GM19395 (cell line): ENCODE measurements at regions not wholly inside any gene's neighbourhood (a gene's known extent, or its start where the extent isn't known, plus 50 kb on each side); places are given as distances from the start of the nearest gene placed in this dataset.

Experiments used
- ATAC-seq: cut with Tn5 transposase; IDR thresholded peaks from one replicate; pipeline ENCODE4 v1.9.1; 2021; ENCODE audit warnings: mild to moderate bottlenecking, moderate library complexity; ENCODE audit not compliant: unreplicated experiment

DNA sequence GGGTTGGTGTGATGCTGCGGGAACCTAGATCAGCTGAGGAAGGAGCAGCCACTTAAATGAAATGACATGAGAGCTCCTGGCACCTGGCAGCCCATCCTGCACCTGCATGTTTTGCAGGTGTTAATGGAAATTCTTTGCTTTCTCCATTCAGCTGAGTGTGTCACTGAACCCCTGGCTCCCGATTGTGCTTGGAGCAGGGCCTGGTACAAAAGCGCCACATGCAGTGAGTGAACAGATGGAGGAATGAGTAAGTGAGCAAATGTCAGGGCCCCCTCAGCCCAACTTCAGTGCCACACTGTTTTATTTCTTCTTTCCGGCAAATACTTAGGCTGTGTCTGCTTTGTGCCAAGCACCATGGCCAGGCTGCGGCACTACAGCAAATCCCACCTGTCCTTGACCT is 132.2 kb downstream of the ASB7 start:
- no peak for ATAC-seq

DNA sequence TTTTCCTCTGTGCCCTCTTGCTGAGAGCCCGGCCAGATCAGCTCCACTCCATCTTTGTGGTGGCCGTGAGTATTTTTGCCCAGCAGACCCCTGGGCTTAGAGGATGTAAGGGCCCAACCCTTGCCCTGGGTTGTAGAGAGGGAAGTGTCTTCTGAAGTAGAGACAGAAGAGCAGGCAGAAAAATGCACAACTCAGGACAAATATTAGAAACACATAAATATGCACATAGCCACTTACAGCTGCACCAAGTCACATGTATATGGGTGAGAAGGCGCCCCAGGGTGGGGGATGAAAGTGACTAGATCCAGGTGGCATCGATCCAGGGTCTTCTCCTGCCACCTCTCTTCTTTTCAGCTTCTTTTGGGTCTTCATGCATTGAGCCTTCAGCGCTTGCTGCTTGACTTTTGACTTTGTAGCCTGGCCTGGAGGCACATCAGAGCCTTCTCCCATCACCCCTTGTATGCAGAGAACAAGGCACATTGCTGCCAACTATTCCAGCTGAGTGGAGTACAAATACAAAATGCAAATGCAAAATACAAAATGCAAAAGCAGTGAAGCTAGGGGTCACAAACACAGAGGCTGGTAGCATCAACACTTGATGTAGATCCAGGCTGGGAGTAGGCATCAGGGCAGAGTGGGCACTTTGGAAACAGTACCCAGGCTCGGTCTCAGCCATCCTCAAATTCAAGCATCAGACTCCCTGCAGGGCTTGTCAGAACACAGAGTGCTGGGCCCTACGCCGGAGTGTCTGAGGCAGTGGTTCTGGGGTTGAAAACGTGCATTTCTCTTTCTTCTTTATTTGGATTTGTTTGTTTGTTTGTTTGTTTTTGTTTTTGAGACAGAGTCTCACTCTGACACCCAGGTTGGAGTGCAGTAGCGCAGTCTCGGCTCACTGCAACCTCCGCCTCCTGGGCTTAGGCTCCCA is 133.0 kb downstream of the ASB7 start:
- no peak for ATAC-seq

DNA sequence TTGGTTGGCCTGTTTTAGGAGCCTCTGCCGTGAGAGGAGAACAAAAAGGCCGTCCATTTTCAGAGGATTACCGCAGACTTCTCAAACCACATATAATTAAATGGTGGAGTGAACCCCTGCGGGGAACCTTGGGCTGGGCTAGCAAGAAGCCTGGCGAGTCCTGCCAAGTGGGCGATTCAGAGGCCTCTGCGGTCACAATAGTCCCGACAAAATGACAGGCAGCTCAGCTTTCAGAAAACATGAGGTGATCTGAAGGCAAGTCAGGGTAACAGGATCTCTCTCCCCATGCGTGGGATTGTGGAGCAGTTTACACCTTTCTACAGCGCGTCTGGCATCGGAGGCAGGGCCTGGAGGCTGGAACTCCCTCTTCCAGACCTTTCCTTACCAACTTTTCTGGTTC is 134.8 kb downstream of the ASB7 start:
- no peak for ATAC-seq

DNA sequence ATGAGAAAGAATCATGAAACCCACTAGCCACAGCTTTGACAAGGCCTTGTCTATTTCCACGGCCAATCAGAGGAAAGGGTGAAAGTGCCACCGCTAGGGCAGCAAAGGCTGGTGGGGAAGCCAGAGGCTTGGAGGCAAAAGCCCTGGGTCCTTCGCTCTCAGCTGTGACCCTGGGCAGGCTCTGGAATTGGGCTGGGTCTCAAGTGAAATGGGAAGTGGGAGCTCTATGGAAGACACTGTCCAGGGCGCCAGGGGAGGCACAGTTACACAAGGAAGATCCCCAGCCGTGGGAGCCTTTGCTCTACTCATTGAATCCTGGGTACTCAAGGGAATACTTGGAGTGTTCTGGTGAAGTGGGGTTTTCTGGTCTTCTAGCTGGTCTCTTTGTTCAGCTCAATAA is 136.2 kb downstream of the ASB7 start:
- ATAC-seq = no peak

DNA sequence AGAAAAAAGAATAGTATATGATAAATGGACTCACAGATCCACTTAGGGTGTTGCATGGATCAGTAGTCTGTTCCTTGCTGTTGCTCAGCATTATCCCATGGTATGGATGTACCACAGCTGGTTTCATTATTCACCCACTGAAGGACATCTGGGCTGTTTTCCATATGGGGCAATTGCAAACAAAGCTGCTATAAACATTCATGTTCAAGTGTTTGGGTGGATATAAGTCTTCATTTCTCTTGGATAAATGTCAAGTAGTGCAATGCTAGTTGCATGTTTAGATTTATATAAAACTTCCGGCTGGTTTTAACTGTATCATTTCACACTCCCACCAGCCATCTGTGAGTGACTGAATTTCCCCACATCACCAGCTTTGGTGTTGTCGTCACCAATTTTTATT is 137.7 kb downstream of the ASB7 start:
- no peak for ATAC-seq

DNA sequence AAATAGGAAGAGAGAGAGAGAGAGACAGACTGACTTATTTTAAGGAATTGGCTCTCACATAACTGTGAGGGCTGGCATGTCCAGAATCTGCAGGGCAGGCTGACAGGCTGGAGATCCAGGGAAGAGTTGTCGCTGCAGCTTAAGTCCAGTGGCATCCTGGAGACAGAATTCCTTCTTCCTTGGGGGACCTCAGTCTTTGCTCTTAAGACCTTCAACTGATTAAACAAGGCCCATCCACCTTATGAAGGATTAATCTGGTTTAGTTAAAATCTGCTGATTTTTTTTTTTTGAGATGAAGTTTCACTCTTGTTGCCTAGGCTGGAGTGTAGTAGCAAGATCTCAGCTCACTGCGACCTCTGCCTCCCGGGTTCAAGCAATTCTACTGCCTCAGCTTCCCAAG is 128.0 kb upstream of the ALDH1A3 start:
- ATAC-seq = no peak

DNA sequence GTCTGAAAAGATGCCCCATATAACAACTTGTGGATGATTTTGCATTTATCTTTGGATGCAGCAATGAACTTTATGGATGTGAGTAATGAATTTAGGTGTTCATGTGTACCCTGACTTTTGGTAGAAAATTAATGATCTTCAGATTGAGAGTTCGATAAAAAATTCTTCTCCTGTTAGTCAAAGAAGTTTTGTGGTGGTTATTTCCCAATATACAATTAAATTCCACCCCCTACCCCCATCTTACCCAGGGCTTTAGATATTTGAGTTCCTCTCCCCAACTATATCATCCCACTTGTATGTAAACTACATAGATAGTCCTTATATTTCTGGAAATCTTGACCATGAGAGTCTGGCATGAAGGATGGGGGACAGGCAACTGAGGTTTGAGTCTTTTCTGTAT is 126.1 kb upstream of the ALDH1A3 start:
- ATAC-seq = no peak

DNA sequence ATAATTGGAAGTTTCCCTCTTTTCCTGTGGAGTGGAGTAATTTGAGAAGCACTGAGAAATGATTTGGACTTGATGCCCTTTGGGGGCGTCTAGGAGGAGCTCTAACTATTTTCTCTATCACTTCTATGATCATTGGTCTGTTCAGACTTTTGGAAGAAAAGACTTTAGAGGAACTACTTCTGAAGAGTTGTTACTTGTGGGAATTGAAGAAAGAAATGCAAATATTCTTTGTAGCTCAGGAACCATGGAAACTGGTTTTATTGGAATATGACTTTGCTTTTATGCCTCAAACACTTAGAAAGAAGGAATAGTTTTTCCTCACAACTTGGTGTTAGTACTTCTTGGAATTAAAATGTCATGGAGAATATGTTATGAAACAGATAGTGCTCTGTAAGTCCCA is 122.0 kb upstream of the ALDH1A3 start:
- ATAC-seq = no peak

DNA sequence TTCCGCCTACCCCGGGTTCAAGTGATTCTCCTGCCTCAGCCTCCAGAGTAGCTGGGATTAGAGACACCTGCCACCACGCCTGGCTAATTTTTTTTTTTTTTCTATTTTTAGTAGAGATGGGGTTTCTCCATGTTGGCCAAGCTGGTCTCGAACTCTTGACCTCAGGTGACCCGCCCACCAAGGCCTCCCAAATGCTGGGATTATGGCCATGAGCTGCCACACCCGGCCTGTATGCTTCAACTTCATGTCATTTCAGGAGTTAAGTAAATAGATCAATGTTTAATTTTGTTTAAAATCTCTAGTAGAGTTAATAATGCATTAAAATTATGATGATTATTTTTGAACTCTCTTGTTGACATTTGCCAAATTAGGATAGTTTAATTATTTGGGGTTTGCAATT is 121.1 kb upstream of the ALDH1A3 start:
- ATAC-seq = no peak

DNA sequence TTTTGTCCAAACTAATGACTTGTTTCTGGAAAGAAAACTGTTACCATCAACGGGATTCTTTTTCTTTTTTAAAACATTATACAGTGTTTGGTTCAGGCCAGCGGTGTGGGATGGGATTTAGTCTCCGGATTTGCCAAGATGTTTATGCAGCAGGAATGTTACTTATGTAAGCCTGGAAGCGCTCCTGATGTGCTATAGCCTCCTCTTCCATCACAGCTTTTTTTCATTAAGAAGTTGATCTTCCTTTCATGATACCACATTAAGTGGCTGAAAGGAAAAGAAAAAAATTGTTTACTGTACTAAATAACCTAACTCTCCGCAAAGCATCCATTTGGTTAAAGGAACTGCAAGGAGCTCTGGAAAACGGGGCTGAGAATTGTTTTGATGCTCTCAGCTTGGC is 120.5 kb upstream of the ALDH1A3 start:
- no peak for ATAC-seq

DNA sequence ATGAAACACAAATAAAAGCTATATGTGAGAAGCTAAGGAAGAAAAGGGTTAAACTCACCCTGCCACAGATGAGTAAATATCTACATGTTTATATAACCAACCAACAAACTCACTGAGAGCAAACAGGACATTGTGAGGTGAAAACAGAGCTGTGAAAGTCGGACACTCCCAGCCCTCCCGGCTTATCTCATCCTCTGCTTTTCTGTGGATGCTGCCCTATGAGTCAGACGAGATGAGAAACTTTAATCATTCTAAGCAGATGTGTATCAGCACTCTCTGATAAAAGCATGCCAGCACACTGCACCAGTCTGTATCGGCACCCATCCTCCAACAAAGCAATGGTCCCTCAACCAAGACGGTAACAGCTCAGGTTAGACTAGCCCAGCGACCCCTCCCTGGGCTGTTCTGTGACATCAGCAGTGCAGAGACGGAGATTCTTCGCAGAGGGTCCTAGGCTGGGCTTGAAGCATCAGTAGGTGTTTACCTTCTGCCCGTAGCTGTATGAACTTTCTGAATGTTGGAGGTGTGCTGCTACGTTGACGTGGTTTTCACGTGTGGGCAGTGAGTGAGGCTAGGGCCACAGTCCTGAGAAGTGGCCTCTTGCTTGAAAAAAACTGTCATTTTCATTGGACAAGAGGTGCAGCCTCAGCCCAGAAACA is 119.8 kb upstream of the ALDH1A3 start:
- ATAC-seq = no peak

DNA sequence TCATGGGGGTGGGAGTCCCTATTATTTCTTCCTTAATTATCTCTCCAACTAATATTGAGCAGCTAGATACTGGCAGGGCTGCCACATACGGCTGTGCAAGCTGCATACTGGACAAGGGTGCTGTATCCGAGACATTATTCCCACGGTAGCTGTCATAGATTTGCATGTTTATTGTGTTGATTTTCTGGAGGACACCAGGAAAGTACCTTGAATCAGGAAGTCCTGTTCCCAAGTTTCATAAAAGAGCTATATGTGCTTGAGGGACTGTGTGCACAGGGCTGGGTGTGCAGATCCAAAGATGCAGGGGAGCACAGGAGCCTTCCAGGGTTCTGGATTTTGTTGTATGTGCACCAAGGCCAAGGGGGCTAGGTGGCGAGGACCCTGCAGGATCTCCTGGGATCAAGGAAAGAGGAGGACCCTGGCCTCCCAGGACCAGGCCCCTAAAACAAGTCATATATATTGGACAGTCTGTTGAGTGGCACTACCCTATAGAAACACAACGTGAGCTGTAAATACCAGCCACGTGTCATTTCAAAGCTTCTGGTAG is 119.2 kb upstream of the ALDH1A3 start:
- ATAC-seq = no peak

DNA sequence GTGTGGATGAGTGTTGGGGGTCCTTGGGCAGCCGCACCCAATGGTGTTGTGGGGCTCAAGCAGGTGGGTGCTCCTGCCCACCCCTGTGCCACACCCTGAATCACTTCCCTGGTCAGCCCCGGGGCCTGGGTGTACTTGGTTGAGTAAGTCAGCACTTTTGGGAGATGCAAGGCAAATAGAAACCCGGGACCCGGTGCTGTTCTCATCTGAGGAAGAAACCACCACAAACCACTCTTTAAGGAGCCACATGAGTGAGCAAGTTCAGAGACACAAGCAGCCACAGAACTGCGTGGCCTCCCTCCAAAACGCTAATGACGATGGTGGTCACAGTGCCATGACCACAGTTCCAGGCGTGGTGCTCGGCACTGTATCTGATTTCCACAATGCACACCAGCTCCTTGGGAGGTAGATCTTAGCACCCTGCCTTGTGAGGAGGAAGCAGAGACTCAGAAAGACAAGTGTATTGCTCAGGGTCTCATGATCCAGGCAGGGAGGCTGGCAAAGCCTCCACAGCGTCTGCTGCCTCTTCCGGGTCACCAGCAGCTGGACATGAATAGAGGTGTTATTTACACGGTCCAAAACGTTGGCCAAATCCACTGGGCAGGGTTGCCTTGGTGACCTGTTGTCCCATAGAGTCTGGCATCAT is 118.2 kb upstream of the ALDH1A3 start:
- ATAC-seq = no peak

DNA sequence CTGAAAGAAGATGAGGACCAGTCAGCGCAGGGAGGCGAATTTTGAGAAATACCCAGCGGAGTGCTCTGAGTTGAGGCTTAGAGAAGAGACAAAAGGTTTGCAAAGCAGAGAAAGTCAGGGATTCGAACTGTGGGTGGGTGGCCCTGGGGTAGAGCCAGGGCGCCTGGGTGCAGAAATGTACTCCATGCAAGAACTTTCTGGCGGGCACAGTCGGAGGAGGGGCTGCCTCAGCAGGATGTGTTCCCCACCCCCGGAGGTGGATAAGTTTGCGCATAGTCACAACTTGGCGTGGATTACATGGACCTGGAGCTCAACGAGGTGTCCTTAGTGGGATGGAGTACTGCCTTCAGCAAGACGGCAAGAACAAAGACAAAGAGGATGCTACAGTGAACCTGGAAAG is 117.3 kb upstream of the ALDH1A3 start:
- no peak for ATAC-seq

DNA sequence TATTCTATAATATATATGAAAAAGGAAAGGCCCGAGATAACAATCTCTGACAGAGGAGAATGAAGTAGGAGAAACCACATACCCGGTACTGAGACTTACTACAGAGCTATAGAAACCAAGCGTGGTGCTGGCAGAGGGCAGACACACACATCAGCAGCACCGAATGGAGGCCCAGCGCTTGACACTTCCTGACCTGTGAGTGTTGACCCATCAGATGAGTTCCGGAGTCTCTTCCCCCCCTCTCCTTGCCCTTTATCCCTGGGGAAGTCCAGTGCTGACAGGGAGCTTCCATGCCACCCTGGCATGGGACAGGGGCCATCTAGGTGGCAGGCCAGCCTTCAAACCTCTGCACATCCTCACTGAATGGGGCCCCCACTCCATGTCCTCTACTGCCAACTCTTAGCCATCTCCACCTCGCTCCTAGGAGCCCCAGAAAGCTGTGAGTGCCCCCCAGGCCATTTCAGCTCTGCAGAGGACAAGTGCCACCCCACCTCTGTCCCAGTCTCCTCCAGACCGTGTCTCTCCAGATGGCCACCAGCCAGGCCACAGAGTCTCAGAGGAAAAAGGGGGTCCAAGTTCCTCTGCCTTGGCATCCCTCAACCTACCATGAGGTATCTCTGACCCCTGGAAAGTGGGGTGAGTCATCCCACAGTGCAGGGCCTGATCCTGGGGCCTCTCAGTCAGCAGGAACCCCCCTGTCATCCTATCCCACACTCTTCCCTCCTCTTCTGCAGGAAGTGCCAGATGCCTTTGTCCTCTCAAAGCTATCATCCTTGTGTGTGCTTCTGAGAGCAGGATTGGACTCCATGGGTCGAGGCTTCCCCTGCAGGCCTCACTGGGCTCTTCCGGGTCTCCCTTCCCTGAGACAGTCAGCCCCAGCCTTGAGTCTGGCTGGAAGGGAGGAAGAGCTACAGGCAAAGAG is 116.5 kb upstream of the ALDH1A3 start:
- ATAC-seq = no peak

DNA sequence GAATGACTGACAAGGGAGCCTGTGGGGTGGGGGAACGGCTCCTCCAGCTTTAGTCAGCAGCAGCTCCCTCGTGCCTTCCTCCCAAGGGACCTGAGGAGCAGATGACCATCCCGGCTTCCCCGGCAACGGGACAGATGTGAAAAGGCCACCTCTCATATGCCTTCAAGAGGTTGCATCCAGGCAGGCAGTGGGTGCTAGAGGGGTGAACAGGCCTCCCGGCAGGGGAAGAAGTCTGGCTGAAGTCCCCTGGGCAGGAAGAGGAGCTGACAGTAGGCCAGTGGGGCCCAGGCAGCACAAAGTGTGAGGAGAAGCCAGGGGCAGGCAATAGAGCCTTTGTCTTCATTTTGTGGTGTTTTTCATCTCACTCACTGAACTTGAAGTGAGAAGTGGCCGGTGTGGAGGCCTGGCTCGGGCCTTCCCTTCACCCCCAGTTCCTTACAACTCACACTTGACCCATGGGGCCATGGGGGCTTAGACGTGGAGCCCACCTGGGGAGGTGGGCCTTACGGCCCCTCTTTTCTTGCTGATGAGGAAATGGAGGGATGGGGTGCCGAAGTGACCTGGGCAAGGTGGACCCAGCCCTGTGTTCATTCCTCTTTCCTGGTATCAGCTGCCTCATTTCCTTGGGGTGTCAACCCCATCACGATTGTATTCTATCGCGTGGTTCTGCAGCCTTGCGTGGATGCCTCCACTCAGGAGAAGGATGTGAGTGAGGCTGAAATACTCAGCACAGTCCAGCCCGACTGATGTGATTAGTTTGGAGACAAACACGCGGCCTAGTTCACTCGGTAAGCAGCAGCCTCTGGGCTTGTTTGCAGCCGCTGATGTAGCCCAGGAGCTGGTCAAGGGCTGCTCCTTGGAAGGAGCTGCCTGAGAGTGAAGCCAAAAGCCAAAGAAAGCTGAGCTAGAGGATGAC is 115.5 kb upstream of the ALDH1A3 start:
- no peak for ATAC-seq

DNA sequence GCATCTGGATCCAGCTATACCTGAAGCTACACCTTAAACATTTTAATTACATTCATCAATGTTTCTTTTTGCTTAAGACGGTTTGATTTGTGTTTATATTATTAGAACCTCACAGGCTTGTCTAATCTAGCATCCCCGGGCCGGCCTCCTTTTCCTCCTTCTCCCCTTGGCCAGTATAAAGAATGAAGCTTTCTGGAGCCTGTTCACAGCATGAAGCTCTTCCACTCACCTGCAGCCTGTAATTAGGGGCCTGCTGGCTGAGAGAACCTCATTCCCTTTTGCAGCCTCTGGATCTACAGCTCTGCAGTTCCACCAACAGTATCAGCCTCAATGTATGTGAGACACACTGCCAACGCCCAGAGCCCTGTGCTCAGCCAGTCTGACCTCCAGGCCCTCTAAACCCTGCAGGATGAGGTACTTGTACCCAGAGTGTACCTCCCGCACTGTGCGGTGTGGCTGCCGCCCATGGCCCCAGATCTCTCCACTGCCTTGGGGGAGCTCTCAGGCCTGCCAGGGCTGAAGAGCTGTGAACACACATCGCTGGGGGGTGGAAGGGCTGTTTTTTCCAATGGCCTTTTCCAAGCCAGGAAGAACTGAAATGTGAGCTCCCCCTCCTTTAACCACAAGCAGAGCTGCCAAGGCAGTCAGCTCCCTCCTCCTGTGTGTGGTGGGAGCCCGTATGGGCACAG is 114.7 kb upstream of the ALDH1A3 start:
- no peak for ATAC-seq

DNA sequence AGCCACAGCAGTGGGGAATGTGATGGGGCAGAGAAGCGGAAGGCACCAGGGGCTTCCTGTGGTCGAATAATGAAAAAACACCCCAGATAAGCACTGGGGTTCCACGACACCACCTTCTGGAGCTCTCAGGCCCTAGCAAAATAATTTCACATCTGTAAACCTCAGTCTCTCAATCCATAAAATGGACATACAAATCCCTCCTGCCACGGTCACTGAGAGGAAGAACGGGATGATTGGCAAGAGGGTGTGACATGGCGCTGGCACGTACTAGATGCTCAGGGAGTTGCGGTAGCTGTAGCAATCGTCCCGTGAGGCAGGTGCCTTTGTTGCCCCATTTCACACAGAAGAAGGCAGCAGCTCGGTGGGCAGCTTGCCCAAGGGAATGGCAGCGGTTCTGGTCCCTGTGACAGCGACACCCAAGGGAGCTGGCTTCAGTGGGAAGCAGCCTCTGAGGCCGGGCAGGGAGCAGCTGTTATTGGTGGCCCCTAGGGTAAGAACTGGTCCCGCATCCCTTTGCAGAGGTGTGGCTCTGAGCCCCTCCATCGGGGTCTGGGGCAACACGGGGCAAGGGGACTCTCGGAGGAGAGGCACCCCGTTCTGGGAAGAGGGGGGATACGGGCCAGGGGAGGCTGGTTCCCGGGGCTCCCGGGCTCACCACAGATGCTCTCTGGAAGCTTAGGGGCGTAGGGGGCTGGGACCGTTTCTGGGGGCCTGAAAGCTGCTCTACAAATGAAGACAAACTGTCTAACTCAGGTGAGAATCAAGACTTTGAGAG is 114.0 kb upstream of the ALDH1A3 start:
- ATAC-seq = no peak
